OCI-LY1 (cell line): ENCODE measurements at regions not wholly inside any gene's neighbourhood (a gene's known extent, or its start where the extent isn't known, plus 50 kb on each side); places are given as distances from the start of the nearest gene placed in this dataset.
"Not testable (repeated sequence)": the region's sequence is repeated elsewhere in the genome, so short reads cannot be mapped to it uniquely, and the experiment has no call there.

Experiments
- H2AFZ ChIP-seq: fragments of 200-600 bp; sonication (generic), shearing (Covaris generic); 2 replicates; pipeline ENCODE4 v1.6.0; 2014; ENCODE audit warnings: antibody characterized with exemption, mild to moderate bottlenecking, low read length
- H3F3A ChIP-seq: fragments of 200-600 bp; sonication (generic), shearing (Covaris generic); 2 replicates; pipeline ENCODE4 v1.6.0; 2014; ENCODE audit warnings: mild to moderate bottlenecking, antibody characterized with exemption, low read length, moderate library complexity; ENCODE audit not compliant: insufficient read depth
- H3K27ac ChIP-seq: fragments of 200-600 bp; sonication (generic); 2 replicates; pipeline ENCODE4 v1.5.1; 2014; ENCODE audit warnings: low read length, mixed run types, mild to moderate bottlenecking, low read depth; ENCODE audit not compliant: poor library complexity, severe bottlenecking
- H3K27me3 ChIP-seq: fragments of 200-600 bp; sonication (generic); 2 replicates; pipeline ENCODE4 v1.6.0; 2014; ENCODE audit warnings: antibody characterized with exemption, mild to moderate bottlenecking, low read length, moderate library complexity; ENCODE audit not compliant: insufficient read depth
- H3K36me3 ChIP-seq: fragments of 200-600 bp; sonication (generic); 2 replicates; pipeline ENCODE4 v1.6.1; 2014; ENCODE audit warnings: mild to moderate bottlenecking, antibody characterized with exemption, low read length, moderate library complexity, mixed read lengths; ENCODE audit not compliant: insufficient read depth
- H3K4me1 ChIP-seq: fragments of 200-600 bp; sonication (generic); 2 replicates; pipeline ENCODE4 v1.5.1; 2014; ENCODE audit warnings: mild to moderate bottlenecking, low read length, moderate library complexity; ENCODE audit not compliant: insufficient read depth, severe bottlenecking
- H3K4me2 ChIP-seq: fragments of 200-600 bp; sonication (generic), shearing (Covaris generic); 2 replicates; pipeline ENCODE4 v1.6.1; 2014; ENCODE audit warnings: low read length
- H3K4me3 ChIP-seq: fragments of 200-600 bp; sonication (generic); 2 replicates; pipeline ENCODE4 v1.5.1; 2014; ENCODE audit warnings: low read length, low read depth, mild to moderate bottlenecking, mixed read lengths; ENCODE audit not compliant: poor library complexity, severe bottlenecking
- H3K79me2 ChIP-seq: fragments of 200-600 bp; shearing (Covaris generic); 2 replicates; pipeline ENCODE4 v1.6.1; 2016; ENCODE audit warnings: mixed run types, low read length, mixed read lengths; ENCODE audit not compliant: insufficient read depth
- H3K9ac ChIP-seq: fragments of 200-600 bp; sonication (generic), shearing (Covaris generic); 2 replicates; pipeline ENCODE4 v1.6.1; 2014; ENCODE audit warnings: mild to moderate bottlenecking, low read length, mixed read lengths
- H3K9me2 ChIP-seq: fragments of 200-600 bp; sonication (generic), shearing (Covaris generic); 2 replicates; pipeline ENCODE4 v1.6.1; 2014; ENCODE audit warnings: low read depth, mild to moderate bottlenecking, low read length, mixed read lengths
- H3K9me3 ChIP-seq: fragments of 200-600 bp; shearing (Covaris generic); 2 replicates; pipeline ENCODE4 v1.6.1; 2014; ENCODE audit warnings: low read length, mixed read lengths
- H4K20me1 ChIP-seq: fragments of 200-600 bp; sonication (generic), shearing (Covaris generic); 2 replicates; pipeline ENCODE4 v1.6.0; 2016; ENCODE audit warnings: mild to moderate bottlenecking, low read length; ENCODE audit not compliant: insufficient read depth
- EZH2 ChIP-seq: fragments of 200-600 bp; sonication (generic), shearing (Covaris generic); IDR thresholded peaks from 2 replicates; pipeline ENCODE4 v1.8.0; 2017; ENCODE audit warnings: borderline replicate concordance, mixed run types, mild to moderate bottlenecking, antibody characterized with exemption, low read length, moderate library complexity, mixed read lengths
- TF ChIP-seq, protein P1 (sequence below): fragments of 200-600 bp; sonication (generic), shearing (Covaris generic); IDR thresholded peaks from 2 replicates; pipeline ENCODE4 v1.5.1; 2017; ENCODE audit warnings: mild to moderate bottlenecking, antibody characterized with exemption, low read length, moderate library complexity, mixed read lengths

DNA sequence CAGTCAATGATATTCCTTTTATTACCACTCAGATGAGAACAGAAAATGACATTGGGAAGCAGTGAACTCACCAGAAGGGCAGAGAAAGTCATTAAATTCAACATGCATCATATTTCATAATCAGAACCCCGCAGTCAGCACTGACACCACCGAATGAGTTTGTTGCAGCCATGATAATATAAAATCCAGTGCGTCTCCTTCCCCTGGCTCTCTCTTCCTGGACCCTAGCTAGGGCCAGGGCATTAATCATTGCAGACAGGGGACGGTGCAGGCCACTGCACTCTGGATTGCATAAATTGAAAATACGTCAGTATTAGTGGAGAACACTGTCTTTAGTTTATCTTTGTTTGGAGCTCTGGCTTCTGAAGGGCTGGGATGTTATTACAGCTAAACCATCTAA, 931.5 kb downstream of the TYW1 start:
- Histone ChIP-seq H2AFZ (no peak overlapping the region), H3K79me2 (no peaks in the 10 kb centered on the region), H3K36me3 (no peaks in the 10 kb centered on the region), H3K9me3 (no peaks in the 10 kb centered on the region), H3F3A (no peaks in the 10 kb centered on the region), H3K9me2 (no peaks in the 10 kb centered on the region), H3K4me2 (no peak overlapping the region), H4K20me1 (no peaks in the 10 kb centered on the region), H3K9ac (no peak overlapping the region), H3K27ac (no peak overlapping the region), H3K4me1 (no peaks in the 10 kb centered on the region), H3K4me3 (no peak overlapping the region), H3K27me3 (no peaks in the 10 kb centered on the region)
- TF ChIP-seq, protein P1, sequence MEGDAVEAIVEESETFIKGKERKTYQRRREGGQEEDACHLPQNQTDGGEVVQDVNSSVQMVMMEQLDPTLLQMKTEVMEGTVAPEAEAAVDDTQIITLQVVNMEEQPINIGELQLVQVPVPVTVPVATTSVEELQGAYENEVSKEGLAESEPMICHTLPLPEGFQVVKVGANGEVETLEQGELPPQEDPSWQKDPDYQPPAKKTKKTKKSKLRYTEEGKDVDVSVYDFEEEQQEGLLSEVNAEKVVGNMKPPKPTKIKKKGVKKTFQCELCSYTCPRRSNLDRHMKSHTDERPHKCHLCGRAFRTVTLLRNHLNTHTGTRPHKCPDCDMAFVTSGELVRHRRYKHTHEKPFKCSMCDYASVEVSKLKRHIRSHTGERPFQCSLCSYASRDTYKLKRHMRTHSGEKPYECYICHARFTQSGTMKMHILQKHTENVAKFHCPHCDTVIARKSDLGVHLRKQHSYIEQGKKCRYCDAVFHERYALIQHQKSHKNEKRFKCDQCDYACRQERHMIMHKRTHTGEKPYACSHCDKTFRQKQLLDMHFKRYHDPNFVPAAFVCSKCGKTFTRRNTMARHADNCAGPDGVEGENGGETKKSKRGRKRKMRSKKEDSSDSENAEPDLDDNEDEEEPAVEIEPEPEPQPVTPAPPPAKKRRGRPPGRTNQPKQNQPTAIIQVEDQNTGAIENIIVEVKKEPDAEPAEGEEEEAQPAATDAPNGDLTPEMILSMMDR: no peak
- TF ChIP-seq EZH2: no peak

DNA sequence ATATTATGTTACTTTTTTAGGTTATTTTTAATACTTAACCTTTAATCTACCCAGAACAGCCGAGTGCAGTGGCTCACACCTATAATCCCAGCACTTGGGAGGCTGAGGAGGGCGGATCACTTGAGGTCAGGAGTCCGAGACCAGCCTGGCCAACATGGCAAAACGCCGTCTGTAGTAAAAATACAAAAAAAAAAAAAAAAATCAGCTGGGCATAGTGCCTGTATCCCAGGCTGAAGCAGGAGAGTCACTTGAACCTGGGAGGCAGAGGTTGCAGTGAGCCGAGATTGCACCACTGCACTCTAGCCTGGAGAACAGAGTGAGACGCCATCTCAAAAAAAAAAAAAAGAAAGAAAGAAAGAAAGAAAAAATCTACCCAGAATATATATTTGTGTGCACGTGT, 939.8 kb downstream of the TYW1 start:
- H3K36me3 ChIP-seq, H3K9ac ChIP-seq, H3K79me2 ChIP-seq, H3K9me2 ChIP-seq, H2AFZ ChIP-seq, H4K20me1 ChIP-seq, H3K27ac ChIP-seq, H3F3A ChIP-seq, H3K4me1 ChIP-seq, H3K4me3 ChIP-seq, H3K4me2 ChIP-seq, H3K9me3 ChIP-seq, H3K27me3 ChIP-seq: not testable (repeated sequence)

DNA sequence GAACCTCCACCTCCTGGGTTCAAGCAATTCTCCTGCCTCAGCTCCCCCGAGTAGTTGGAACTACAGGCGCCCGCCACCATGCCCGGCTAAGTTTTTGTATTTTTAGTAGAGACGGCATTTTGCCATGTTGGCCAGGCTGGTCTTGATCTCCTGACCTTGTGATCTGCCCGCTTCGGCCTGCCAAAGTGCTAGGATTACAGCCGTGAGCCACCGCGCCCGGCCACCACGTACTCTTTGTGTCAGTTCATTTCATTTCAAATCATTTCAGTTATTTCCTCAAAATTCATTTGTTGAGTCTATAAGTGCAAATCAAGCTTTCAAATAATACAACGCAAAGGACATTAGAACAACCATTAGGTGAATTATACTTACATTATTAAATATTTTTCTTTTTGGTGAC, 943.8 kb downstream of the TYW1 start:
- Histone ChIP-seq H3F3A (no peaks in the 10 kb centered on the region), H3K79me2 (no peaks in the 10 kb centered on the region), H3K9me3 (no peaks in the 10 kb centered on the region), H2AFZ (no peak overlapping the region), H3K4me2 (no peak overlapping the region), H3K36me3 (no peaks in the 10 kb centered on the region), H3K9me2 (no peaks in the 10 kb centered on the region), H3K4me1 (no peaks in the 10 kb centered on the region), H3K27me3 (no peaks in the 10 kb centered on the region), H4K20me1 (no peaks in the 10 kb centered on the region), H3K27ac (no peak overlapping the region), H3K4me3 (no peak overlapping the region), H3K9ac (no peak overlapping the region)
- no peak for TF ChIP-seq EZH2
- TF ChIP-seq, protein P1: no peak

DNA sequence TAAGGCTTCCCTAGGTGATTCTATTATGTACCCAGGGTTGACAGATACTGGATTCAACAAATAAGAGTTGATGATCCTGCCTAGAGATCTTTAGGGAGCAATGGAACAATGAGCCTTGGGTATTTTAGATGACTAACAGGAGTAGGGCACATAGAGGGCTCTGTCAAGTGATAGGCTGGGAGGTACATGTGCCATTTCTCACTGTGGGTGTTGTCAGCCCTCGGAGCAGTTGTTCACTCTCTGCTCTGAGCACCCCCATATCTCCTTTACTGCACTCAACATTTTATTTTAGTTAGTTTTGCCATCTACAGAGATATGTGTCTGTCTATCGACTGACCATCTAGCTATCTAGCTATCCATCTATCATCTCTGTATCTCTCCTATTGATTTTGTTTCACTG, 950.6 kb downstream of the TYW1 start:
- Histone ChIP-seq H3K4me3 (no peak overlapping the region), H3K4me2 (no peak overlapping the region), H3K9me2 (no peaks in the 10 kb centered on the region), H3F3A (no peaks in the 10 kb centered on the region), H4K20me1 (no peaks in the 10 kb centered on the region), H3K36me3 (no peaks in the 10 kb centered on the region), H3K27me3 (no peaks in the 10 kb centered on the region), H3K9ac (no peak overlapping the region), H3K79me2 (no peaks in the 10 kb centered on the region), H2AFZ (no peak overlapping the region), H3K4me1 (no peaks in the 10 kb centered on the region), H3K9me3 (no peaks in the 10 kb centered on the region), H3K27ac (no peak overlapping the region)
- TF ChIP-seq EZH2: no peak
- TF ChIP-seq, protein P1: no peak
